ENCODE measurements at regions not wholly inside any gene's neighbourhood (a gene's known extent, or its start where the extent isn't known, plus 50 kb on each side); places are given as distances from the start of the nearest gene placed in this dataset.

DNA sequence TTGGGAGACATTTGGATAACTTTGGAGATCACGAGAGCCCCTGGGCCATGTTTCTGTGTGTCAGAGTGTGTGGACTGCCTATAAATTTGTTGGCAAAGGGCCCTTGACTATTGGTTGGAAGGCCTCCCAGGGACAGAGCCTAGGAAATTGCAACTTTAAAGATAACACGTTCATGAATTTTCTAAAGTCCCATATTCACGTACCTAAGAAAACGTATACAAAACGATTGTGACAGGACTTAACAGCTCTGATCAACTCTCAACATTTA lies 55.8 kb downstream of the DOP1B start:
- TF ChIP-seq POLR2A (IDR thresholded peaks at IDR 0.05) (no peak), CTCF (IDR thresholded peaks at IDR 0.05) (no peak)
